ENCODE measurements at regions not wholly inside any gene's neighbourhood (a gene's known extent, or its start where the extent isn't known, plus 50 kb on each side); places are given as distances from the start of the nearest gene placed in this dataset.

DNA sequence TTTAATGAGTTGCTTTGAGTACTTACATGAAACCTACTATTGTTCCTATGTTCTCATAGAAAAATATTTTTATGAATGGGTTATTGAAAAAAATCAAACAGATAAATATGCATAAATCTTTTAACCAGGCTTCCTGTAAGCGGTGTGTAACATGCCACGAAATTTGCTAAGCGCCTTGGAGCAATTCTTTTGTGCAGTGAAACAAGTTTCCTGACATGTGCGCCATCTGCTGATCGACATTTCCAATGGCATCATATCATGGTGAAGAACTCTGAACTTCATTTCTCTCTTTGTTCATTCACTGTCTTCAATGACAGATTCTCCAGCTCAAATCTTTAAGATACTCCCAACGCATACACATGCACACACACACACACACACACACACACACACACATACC lies 145.6 kb upstream of the NAV3 start:
- Histone ChIP-seq H3K27ac (ENCODE audit: low read length) (no peak overlapping the region), H3K27me3 (ENCODE audit: control insufficient read depth, insufficient read depth, low read length) (no peaks in the 10 kb centered on the region), H3K4me3 (ENCODE audit: low read depth in 2 of 2, low read length in 2 of 2) (no peak overlapping the region), H3K36me3 (ENCODE audit: control insufficient read depth, insufficient read depth, low read length) (no peaks in the 10 kb centered on the region), H3K9me3 (ENCODE audit: control insufficient read depth, insufficient read depth, low read depth, low read length) (no peaks in the 10 kb centered on the region), H3K4me1 (ENCODE audit: control insufficient read depth, insufficient read depth, low read length) (no peaks in the 10 kb centered on the region)
- ChIA-PET POLR2A (no interaction called here), CTCF (interaction anchor here (0.6 to 0.9 kb wide), 2 partner anchors 16 to 532 kb away, joined by 3 read pairs; no protein-coding TSS in a partner anchor)
- intact Hi-C loops (cut with micrococcal nuclease; ENCODE audit: unreplicated experiment) = loop anchor here (2.0 kb wide), 1 partner anchor 532 kb away; no protein-coding TSS in a partner anchor
- BruUV-seq (replicated peaks) = no TSS peak
- in situ Hi-C loops (cut with HindIII; ENCODE audit: low pct_unique_long_range_greater_than_20kb, low sequenced_read_pairs) = no loop called here
- DNase-seq (ENCODE audit: low read depth, low spot score) = peak; percentile 50
- TF ChIP-seq, protein P1, sequence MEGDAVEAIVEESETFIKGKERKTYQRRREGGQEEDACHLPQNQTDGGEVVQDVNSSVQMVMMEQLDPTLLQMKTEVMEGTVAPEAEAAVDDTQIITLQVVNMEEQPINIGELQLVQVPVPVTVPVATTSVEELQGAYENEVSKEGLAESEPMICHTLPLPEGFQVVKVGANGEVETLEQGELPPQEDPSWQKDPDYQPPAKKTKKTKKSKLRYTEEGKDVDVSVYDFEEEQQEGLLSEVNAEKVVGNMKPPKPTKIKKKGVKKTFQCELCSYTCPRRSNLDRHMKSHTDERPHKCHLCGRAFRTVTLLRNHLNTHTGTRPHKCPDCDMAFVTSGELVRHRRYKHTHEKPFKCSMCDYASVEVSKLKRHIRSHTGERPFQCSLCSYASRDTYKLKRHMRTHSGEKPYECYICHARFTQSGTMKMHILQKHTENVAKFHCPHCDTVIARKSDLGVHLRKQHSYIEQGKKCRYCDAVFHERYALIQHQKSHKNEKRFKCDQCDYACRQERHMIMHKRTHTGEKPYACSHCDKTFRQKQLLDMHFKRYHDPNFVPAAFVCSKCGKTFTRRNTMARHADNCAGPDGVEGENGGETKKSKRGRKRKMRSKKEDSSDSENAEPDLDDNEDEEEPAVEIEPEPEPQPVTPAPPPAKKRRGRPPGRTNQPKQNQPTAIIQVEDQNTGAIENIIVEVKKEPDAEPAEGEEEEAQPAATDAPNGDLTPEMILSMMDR (IDR thresholded peaks at IDR 0.05) = peak; percentile 75
- TF ChIP-seq TCF7L2 (IDR thresholded peaks at IDR 0.05; ENCODE audit: low read depth, low read length) = no peak
- ATAC-seq = peak; percentile 80

DNA sequence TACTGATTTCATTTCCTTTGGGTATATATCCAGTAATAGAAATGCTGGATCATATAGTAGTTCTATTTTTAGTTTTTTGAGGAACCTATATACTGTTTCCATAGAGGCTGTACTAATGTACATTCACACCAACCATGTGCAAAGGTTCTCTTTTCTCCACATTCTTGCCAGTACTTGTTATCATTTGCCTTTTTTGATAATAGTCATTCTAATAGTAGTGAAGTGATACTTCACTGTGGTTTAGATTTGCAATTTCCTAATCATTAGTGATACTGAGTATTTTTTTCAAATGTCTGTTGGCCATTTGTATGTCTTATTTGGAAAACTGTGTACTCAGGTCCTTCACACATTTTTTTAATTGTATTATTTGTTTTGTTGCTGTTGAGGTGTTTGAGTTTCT lies 148.2 kb upstream of the NAV3 start:
- DNase-seq (ENCODE audit: low read depth, low spot score) (no peak), ATAC-seq (no peak)
- H3K4me1 ChIP-seq (ENCODE audit: control insufficient read depth, insufficient read depth, low read length) = no peaks in the 10 kb centered on the region
- H3K4me3 ChIP-seq (ENCODE audit: low read depth in 2 of 2, low read length in 2 of 2) = no peak overlapping the region
- intact Hi-C loops (cut with micrococcal nuclease; ENCODE audit: unreplicated experiment) (loop anchor here (5.0 kb wide), 1 partner anchor 635 kb away; no protein-coding TSS in a partner anchor), in situ Hi-C loops (cut with HindIII; ENCODE audit: low pct_unique_long_range_greater_than_20kb, low sequenced_read_pairs) (no loop called here)
- no peaks in the 10 kb centered on the region for H3K36me3 ChIP-seq (ENCODE audit: control insufficient read depth, insufficient read depth, low read length)
- no TSS peak for BruUV-seq (replicated peaks)
- no peak overlapping the region for H3K27ac ChIP-seq (ENCODE audit: low read length)
- CTCF ChIA-PET = no interaction called here
- TF ChIP-seq SIN3A (IDR thresholded peaks at IDR 0.05; ENCODE audit: borderline replicate concordance, insufficient read depth, low read depth, low read length) (no peak), POLR2AphosphoS5 (IDR thresholded peaks at IDR 0.05; ENCODE audit: low read depth, low read length) (no peak), TCF7L2 (IDR thresholded peaks at IDR 0.05; ENCODE audit: low read depth, low read length) (no peak)
- TF ChIP-seq, protein P1 (IDR thresholded peaks at IDR 0.05) = no peak
- TF ChIP-seq, protein P2, sequence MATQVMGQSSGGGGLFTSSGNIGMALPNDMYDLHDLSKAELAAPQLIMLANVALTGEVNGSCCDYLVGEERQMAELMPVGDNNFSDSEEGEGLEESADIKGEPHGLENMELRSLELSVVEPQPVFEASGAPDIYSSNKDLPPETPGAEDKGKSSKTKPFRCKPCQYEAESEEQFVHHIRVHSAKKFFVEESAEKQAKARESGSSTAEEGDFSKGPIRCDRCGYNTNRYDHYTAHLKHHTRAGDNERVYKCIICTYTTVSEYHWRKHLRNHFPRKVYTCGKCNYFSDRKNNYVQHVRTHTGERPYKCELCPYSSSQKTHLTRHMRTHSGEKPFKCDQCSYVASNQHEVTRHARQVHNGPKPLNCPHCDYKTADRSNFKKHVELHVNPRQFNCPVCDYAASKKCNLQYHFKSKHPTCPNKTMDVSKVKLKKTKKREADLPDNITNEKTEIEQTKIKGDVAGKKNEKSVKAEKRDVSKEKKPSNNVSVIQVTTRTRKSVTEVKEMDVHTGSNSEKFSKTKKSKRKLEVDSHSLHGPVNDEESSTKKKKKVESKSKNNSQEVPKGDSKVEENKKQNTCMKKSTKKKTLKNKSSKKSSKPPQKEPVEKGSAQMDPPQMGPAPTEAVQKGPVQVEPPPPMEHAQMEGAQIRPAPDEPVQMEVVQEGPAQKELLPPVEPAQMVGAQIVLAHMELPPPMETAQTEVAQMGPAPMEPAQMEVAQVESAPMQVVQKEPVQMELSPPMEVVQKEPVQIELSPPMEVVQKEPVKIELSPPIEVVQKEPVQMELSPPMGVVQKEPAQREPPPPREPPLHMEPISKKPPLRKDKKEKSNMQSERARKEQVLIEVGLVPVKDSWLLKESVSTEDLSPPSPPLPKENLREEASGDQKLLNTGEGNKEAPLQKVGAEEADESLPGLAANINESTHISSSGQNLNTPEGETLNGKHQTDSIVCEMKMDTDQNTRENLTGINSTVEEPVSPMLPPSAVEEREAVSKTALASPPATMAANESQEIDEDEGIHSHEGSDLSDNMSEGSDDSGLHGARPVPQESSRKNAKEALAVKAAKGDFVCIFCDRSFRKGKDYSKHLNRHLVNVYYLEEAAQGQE (IDR thresholded peaks at IDR 0.05; ENCODE audit: insufficient read depth in 1 of 2, low read depth in 2 of 2, low read length in 1 of 2) = no peak
- no peaks in the 10 kb centered on the region for H3K27me3 ChIP-seq (ENCODE audit: control insufficient read depth, insufficient read depth, low read length)
- POLR2A ChIA-PET = no interaction called here
- H3K9me3 ChIP-seq (ENCODE audit: control insufficient read depth, insufficient read depth, low read depth, low read length) = no peaks in the 10 kb centered on the region

Data from Panc1 (cell line).